SU-DHL-6 (cell line): ENCODE measurements at regions not wholly inside any gene's neighbourhood (a gene's known extent, or its start where the extent isn't known, plus 50 kb on each side); places are given as distances from the start of the nearest gene placed in this dataset.

Experiments used
- EZH2phosphoT487 ChIP-seq: fragments of 200-600 bp; sonication (generic), shearing (Covaris generic); conservative IDR thresholded peaks from 2 replicates; pipeline ENCODE4 v1.6.1; 2018; ENCODE audit warnings: mild to moderate bottlenecking, antibody characterized with exemption, low read length, moderate library complexity, mixed read lengths
- TF ChIP-seq, protein P1 (sequence below): fragments of 200-600 bp; sonication (generic); IDR thresholded peaks from one replicate; pipeline ENCODE4 v1.5.1; 2017; ENCODE audit warnings: antibody characterized with exemption, mild to moderate bottlenecking, low read length, moderate library complexity; ENCODE audit not compliant: insufficient read depth, poor library complexity, severe bottlenecking

DNA sequence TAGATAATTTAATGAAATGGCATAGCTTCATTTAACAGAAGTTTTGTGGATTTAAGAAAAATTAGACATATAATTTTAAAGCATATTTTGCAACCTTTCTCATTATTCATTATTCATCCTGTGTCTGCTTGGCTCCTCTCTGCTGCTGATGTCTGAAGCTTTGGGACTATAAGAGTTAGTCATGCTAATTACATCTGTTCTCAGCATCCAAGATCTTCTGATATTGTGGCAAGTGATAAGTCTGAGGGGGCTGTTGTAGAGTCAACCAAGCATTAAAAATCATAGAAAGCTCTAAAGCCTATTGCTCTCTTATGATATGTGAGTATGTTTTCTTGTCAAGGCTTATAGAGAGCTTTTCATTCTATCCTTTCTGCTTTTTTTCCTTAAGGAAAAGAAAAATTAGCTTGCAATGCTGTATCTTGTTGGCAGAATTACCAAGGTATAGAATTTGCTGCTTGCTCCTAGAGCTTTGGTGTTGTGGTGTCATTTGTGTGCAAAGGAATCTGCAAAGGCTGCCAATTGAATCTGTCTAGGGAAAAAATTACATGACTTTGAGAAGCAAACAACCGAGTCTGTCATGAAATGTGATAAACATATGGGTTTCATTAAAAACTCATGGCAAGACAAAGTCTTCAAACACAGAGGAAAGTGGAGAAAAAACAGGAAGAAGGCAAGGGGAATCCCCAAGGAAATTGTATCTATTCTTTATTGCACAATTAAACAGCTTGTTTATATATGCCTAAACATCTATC, 156.1 kb upstream of the DAB2 start:
- TF ChIP-seq, protein P1, sequence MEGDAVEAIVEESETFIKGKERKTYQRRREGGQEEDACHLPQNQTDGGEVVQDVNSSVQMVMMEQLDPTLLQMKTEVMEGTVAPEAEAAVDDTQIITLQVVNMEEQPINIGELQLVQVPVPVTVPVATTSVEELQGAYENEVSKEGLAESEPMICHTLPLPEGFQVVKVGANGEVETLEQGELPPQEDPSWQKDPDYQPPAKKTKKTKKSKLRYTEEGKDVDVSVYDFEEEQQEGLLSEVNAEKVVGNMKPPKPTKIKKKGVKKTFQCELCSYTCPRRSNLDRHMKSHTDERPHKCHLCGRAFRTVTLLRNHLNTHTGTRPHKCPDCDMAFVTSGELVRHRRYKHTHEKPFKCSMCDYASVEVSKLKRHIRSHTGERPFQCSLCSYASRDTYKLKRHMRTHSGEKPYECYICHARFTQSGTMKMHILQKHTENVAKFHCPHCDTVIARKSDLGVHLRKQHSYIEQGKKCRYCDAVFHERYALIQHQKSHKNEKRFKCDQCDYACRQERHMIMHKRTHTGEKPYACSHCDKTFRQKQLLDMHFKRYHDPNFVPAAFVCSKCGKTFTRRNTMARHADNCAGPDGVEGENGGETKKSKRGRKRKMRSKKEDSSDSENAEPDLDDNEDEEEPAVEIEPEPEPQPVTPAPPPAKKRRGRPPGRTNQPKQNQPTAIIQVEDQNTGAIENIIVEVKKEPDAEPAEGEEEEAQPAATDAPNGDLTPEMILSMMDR: no peak
- TF ChIP-seq EZH2phosphoT487: no peak
